K562 (cell line): ENCODE measurements at regions not wholly inside any gene's neighbourhood (a gene's known extent, or its start where the extent isn't known, plus 50 kb on each side); places are given as distances from the start of the nearest gene placed in this dataset.

Experiments
- ATAC-seq: fragments of 200-7000 bp; cut with Tn5 transposase; 3 replicates; pipeline ENCODE4 v1.9.1; 2020; ENCODE audit warnings: moderate library complexity
- BruUV-seq: library from RNA; stranded (reverse); fragments of 400-500 nt; replicated peaks from 2 replicates; lab custom pipeline; 2021; lab: Mats Ljungman, UMichigan
- CTCF ChIA-PET: fragments of 300-600 bp; formaldehyde crosslinking; extraction: SDS; loops from one replicate; lab custom pipeline; 2021; ENCODE audit warnings: low intra/inter-chr PET ratio; lab: Yijun Ruan, JAX
- POLR2A ChIA-PET: fragments of 300-600, 350-650 bp; sonication (Branson Sonifier 250); formaldehyde crosslinking; extraction: SDS; loops from one replicate; lab custom pipeline; 2021; ENCODE audit warnings: antibody characterized with exemption, inconsistent platforms; lab: Yijun Ruan, JAX
- DNase-seq, 4 experiments: peaks; one replicate each; pipeline versions ENCODE4 v3.0.0 to v3.0.0-alpha.2; 2011 to 2018; ENCODE audit warnings: low spot score in 3 of 4, mixed read lengths in 3 of 4; ENCODE audit errors: extremely low read depth in 1 of 4
- FAIRE-seq: peaks from 2 replicates; lab custom pipeline; 2011; peaks lifted over from hg19 to GRCh38; lab: Jason Lieb, UNC
- H2AFZ ChIP-seq: 2 replicates; pipeline ENCODE4 v1.6.0; 2011; ENCODE audit warnings: low read depth, low read length, control low read depth, inconsistent platforms
- H3K27ac ChIP-seq: fragments of 200-600 bp; 3 replicates; pipeline ENCODE4 v1.8.0; 2011; ENCODE audit warnings: low read depth, mild to moderate bottlenecking, control low read depth, inconsistent platforms, low read length, moderate library complexity, mixed read lengths; ENCODE audit errors: extremely low read depth
- H3K27me3 ChIP-seq, 2 experiments: fragments of 300-600 bp in 1 of 2; 2 replicates in 1 of 2; 3 replicates in 1 of 2; pipeline versions ENCODE4 v1.6.0 to v1.8.0; 2011; ENCODE audit warnings: inconsistent platforms in 2 of 2, low read length in 2 of 2, mild to moderate bottlenecking in 1 of 2, mixed read lengths in 1 of 2, moderate library complexity in 1 of 2; ENCODE audit not compliant: control insufficient read depth in 2 of 2, insufficient read depth in 2 of 2
- H3K36me3 ChIP-seq: fragments of 300-600 bp; 3 replicates; pipeline ENCODE4 v1.8.0; 2011; ENCODE audit warnings: mild to moderate bottlenecking, low read length, inconsistent platforms; ENCODE audit not compliant: control insufficient read depth, insufficient read depth
- H3K4me1 ChIP-seq, 2 experiments: fragments of 200-600 bp in 1 of 2; replicated peaks in 1 of 2; 2 replicates in 1 of 2; 3 replicates in 1 of 2; pipeline versions ENCODE4 v1.5.1 to v1.8.0; 2011; ENCODE audit warnings: inconsistent platforms in 2 of 2, low read length in 2 of 2, mild to moderate bottlenecking in 1 of 2, mixed read lengths in 1 of 2, moderate library complexity in 1 of 2; ENCODE audit not compliant: control insufficient read depth in 2 of 2, insufficient read depth in 2 of 2
- H3K4me2 ChIP-seq: 2 replicates; pipeline ENCODE4 v1.6.1; 2011; ENCODE audit warnings: low read length, control low read depth, inconsistent platforms, mixed read lengths; ENCODE audit not compliant: insufficient read depth
- H3K4me3 ChIP-seq: fragments of 200-600 bp; sonication (generic), shearing (Covaris generic); 2 replicates; pipeline ENCODE4 v1.5.1; 2016; ENCODE audit warnings: control low read depth, inconsistent platforms
- H3K79me2 ChIP-seq: fragments of 200-600 bp; 3 replicates; pipeline ENCODE4 v1.8.0; 2011; ENCODE audit warnings: low read length, inconsistent platforms; ENCODE audit not compliant: control insufficient read depth, insufficient read depth
- H3K9ac ChIP-seq, 2 experiments: 2 replicates each; pipeline versions ENCODE4 v1.6.0 to v1.6.1; 2011; ENCODE audit warnings: low read depth in 2 of 2, low read length in 2 of 2, control low read depth in 1 of 2, inconsistent platforms in 1 of 2, mild to moderate bottlenecking in 1 of 2, mixed read lengths in 1 of 2; ENCODE audit not compliant: insufficient read depth in 1 of 2
- H3K9me1 ChIP-seq: one replicate; pipeline ENCODE4 v1.6.0; 2011; ENCODE audit warnings: inconsistent platforms, mild to moderate bottlenecking, low read length, moderate library complexity; ENCODE audit not compliant: control insufficient read depth, insufficient read depth
- H3K9me3 ChIP-seq: replicated peaks from 2 replicates; pipeline ENCODE4 v1.5.1; 2011; ENCODE audit warnings: low read depth, low read length, inconsistent platforms; ENCODE audit not compliant: control insufficient read depth, insufficient read depth
- H4K20me1 ChIP-seq: replicated peaks from 2 replicates; pipeline ENCODE4 v1.6.1; 2011; ENCODE audit warnings: low read length, inconsistent platforms, mixed read lengths; ENCODE audit not compliant: control insufficient read depth, insufficient read depth
- DNMT1 ChIP-seq: fragments of 450-650 bp; IDR thresholded peaks from 2 replicates; pipeline ENCODE4 v1.6.1; 2016; ENCODE audit warnings: antibody characterized with exemption, mild to moderate bottlenecking
- EGR1 ChIP-seq: fragments of 450-650 bp; conservative IDR thresholded peaks from 2 replicates; pipeline ENCODE4 v1.6.1; 2017; ENCODE audit warnings: mild to moderate bottlenecking
- KLF16 ChIP-seq: IDR thresholded peaks from 2 replicates; pipeline ENCODE4 v1.6.1; 2016; ENCODE audit warnings: antibody characterized with exemption
- MYC ChIP-seq, 2 experiments: fragments of 250-450 bp in 1 of 2; sonication (Bioruptor Pico) in 1 of 2; IDR thresholded peaks; 2 replicates each; pipeline versions ENCODE4 v1.5.1 to v1.6.1; 2012 to 2021; ENCODE audit warnings: low read depth in 2 of 2, borderline replicate concordance in 1 of 2, improper control_type of control experiment in 1 of 2, low read length in 1 of 2, mild to moderate bottlenecking in 1 of 2, moderate library complexity in 1 of 2
- PHB ChIP-seq: fragments of 250-450 bp; sonication (Bioruptor Pico); IDR thresholded peaks from 2 replicates; pipeline ENCODE4 v1.5.0; 2021
- SMARCA4 ChIP-seq: fragments of 450-650 bp; IDR thresholded peaks from 2 replicates; pipeline ENCODE4 v1.6.1; 2016
- TCF7 ChIP-seq: sonication (generic); IDR thresholded peaks from 2 replicates; pipeline ENCODE4 v1.6.1; 2016; ENCODE audit warnings: antibody characterized with exemption, borderline replicate concordance
- ZNF280B ChIP-seq: fragments of 250-450 bp; sonication (Bioruptor Pico); IDR thresholded peaks from 2 replicates; pipeline ENCODE4 v1.5.1; 2021; ENCODE audit warnings: mild to moderate bottlenecking
- ZNF778 ChIP-seq: fragments of 450-650 bp; formaldehyde crosslinking; IDR thresholded peaks from 2 replicates; pipeline ENCODE4 v1.4.0; 2020; ENCODE audit warnings: mild to moderate bottlenecking, moderate library complexity
- WGBS: fragments of 100-300 bp; shearing (Covaris generic); methylation state at CpG from one replicate; pipeline ENCODE4 v1.1.6; 2016; ENCODE audit warnings: low coverage, mixed read lengths; ENCODE audit not compliant: insufficient coverage; ENCODE audit errors: missing lambda C conversion rate; 5-methylcytosine and 5-hydroxymethylcytosine counted together
- in situ Hi-C: fragments of 300-500 bp; cut with MboI; formaldehyde crosslinking; loops from 4 replicates; pipeline ENCODE4 v1.15.0; 2018; ENCODE audit warnings: inconsistent platforms, mixed read lengths
- intact Hi-C: fragments of 100-400 bp; cut with micrococcal nuclease; formaldehyde crosslinking; loops from 2 replicates; pipeline ENCODE4 v1.14.2; 2022

- Histone ChIP-seq H4K20me1 (no peaks in the 10 kb centered on the region), H3K79me2 (no peaks in the 10 kb centered on the region)
- CTCF ChIA-PET = no interaction called here
- TF ChIP-seq TCF7 = no peak
- no peak for TF ChIP-seq PHB
- no peak for TF ChIP-seq EGR1
- TF ChIP-seq DNMT1 = no peak
- TF ChIP-seq ZNF280B = no peak
- no peak for TF ChIP-seq SMARCA4
- TF ChIP-seq KLF16 = no peak
- TF ChIP-seq ZNF778 = no peak
- TF ChIP-seq MYC (IDR thresholded peaks at IDR 0.05; ENCODE audit: low read depth, low read length) = no peak
- no peak for TF ChIP-seq MYC (CRISPR knock-in tag; IDR thresholded peaks at IDR 0.05; ENCODE audit: borderline replicate concordance, low read depth)
- TF ChIP-seq, all 486 proteins: peak for 0
- no peak overlapping the region for H2AFZ ChIP-seq
- no peak overlapping the region for H3K27ac ChIP-seq
- no peak overlapping the region for H3K4me2 ChIP-seq
- in situ Hi-C loops (no loop called here), intact Hi-C loops (no loop called here)
- POLR2A ChIA-PET = no interaction called here
- 0% methylated on average over 4 of the region's 4 CpGs for WGBS
- H3K27me3 ChIP-seq = no peaks in the 10 kb centered on the region
- BruUV-seq = no TSS peak
- no peaks in the 10 kb centered on the region for H3K36me3 ChIP-seq
- FAIRE-seq (no peak), DNase-seq (no peak), ATAC-seq (no peak)
- H3K9me3 ChIP-seq = no peaks in the 10 kb centered on the region
- H3K4me1 ChIP-seq = no peaks in the 10 kb centered on the region
- H3K9me1 ChIP-seq = no peaks in the 10 kb centered on the region
- H3K9ac ChIP-seq = no peak overlapping the region
- no peak overlapping the region for H3K4me3 ChIP-seq
Measured at GRCh38 chr5:67306965-67307607, 110.5 kb upstream of the CD180 start.
